ENCODE measurements at regions not wholly inside any gene's neighbourhood (a gene's known extent, or its start where the extent isn't known, plus 50 kb on each side); places are given as distances from the start of the nearest gene placed in this dataset.

GRCh38 chr11:91851908-91852307 lies 372.7 kb upstream of the FAT3 start:
- DNase-seq (ENCODE audit: low spot score), result no peak
- H3K36me3 ChIP-seq (replicated peaks; ENCODE audit: insufficient read depth, low read depth), result no peaks in the 10 kb centered on the region
- no peak for TF ChIP-seq CTCF (IDR thresholded peaks at IDR 0.05; ENCODE audit: poor library complexity)
- no peak for TF ChIP-seq EZH2phosphoT487 (IDR thresholded peaks at IDR 0.05; ENCODE audit: low read depth, severe bottlenecking, unreplicated experiment)
- TF ChIP-seq EZH2 (IDR thresholded peaks at IDR 0.05; ENCODE audit: borderline replicate concordance), result no peak
- no peak overlapping the region for H3K4me3 ChIP-seq
- no peaks in the 10 kb centered on the region for H3K79me2 ChIP-seq
- H3K27me3 ChIP-seq, result no peaks in the 10 kb centered on the region
- 94% methylated on average over 2 of the region's 2 CpGs for WGBS (ENCODE audit: low lambda C conversion rate, missing lambda C conversion rate)
- H3K4me2 ChIP-seq, result no peak overlapping the region
- no peak overlapping the region for H2AFZ ChIP-seq
- no peaks in the 10 kb centered on the region for H4K20me1 ChIP-seq (ENCODE audit: insufficient read depth, poor library complexity, severe bottlenecking)
- H3K4me1 ChIP-seq (ENCODE audit: insufficient read depth), result no peaks in the 10 kb centered on the region
- no peaks in the 10 kb centered on the region for H3K9me2 ChIP-seq (replicated peaks; ENCODE audit: insufficient read depth)
- H3K9me3 ChIP-seq (ENCODE audit: low read depth), result no peaks in the 10 kb centered on the region
- no peak overlapping the region for H3K27ac ChIP-seq

GRCh38 chr11:91850533-91851275 lies 373.9 kb upstream of the FAT3 start:
- H3K9me3 ChIP-seq (ENCODE audit: low read depth), result no peaks in the 10 kb centered on the region
- TF ChIP-seq EZH2 (IDR thresholded peaks at IDR 0.05; ENCODE audit: borderline replicate concordance), result no peak
- no peak for TF ChIP-seq CTCF (IDR thresholded peaks at IDR 0.05; ENCODE audit: poor library complexity)
- TF ChIP-seq EZH2phosphoT487 (IDR thresholded peaks at IDR 0.05; ENCODE audit: low read depth, severe bottlenecking, unreplicated experiment), result no peak
- no peak overlapping the region for H3K27ac ChIP-seq
- H3K79me2 ChIP-seq, result no peaks in the 10 kb centered on the region
- H3K9me2 ChIP-seq (replicated peaks; ENCODE audit: insufficient read depth), result no peaks in the 10 kb centered on the region
- no peaks in the 10 kb centered on the region for H3K4me1 ChIP-seq (ENCODE audit: insufficient read depth)
- H3K4me3 ChIP-seq, result no peak overlapping the region
- no peaks in the 10 kb centered on the region for H4K20me1 ChIP-seq (ENCODE audit: insufficient read depth, poor library complexity, severe bottlenecking)
- H3K27me3 ChIP-seq, result no peaks in the 10 kb centered on the region
- no peak overlapping the region for H2AFZ ChIP-seq
- H3K36me3 ChIP-seq (replicated peaks; ENCODE audit: insufficient read depth, low read depth), result no peaks in the 10 kb centered on the region
- H3K4me2 ChIP-seq, result no peak overlapping the region
- DNase-seq (ENCODE audit: low spot score), result no peak
- WGBS (ENCODE audit: low lambda C conversion rate, missing lambda C conversion rate), result 78% methylated on average over 7 of the region's 7 CpGs

DNA sequence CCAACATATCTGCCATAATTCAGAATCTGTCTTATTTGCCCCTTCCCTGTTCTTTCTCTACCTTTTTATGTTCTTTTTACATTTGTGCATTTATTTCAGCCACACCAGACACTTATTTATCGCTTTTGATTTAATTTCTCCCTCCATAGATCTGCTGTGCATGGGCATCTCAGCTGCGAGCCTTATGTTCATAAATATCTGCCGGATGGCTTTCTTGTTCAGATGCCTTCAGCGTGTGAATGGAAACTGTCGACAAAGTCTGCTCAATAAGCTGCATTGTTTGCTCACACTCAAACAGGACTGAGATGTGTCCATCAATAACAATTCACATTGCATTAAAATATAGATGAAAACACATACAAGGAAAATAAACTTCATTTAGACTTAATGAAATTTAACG lies 374.6 kb upstream of the FAT3 start:
- no peak overlapping the region for H3K4me2 ChIP-seq
- no peaks in the 10 kb centered on the region for H3K4me1 ChIP-seq (ENCODE audit: insufficient read depth)
- no peaks in the 10 kb centered on the region for H3K79me2 ChIP-seq
- H2AFZ ChIP-seq, result no peak overlapping the region
- H3K9me2 ChIP-seq (replicated peaks; ENCODE audit: insufficient read depth), result no peaks in the 10 kb centered on the region
- no peak for TF ChIP-seq EZH2phosphoT487 (IDR thresholded peaks at IDR 0.05; ENCODE audit: low read depth, severe bottlenecking, unreplicated experiment)
- DNase-seq (ENCODE audit: low spot score), result no peak
- no peaks in the 10 kb centered on the region for H3K9me3 ChIP-seq (ENCODE audit: low read depth)
- H3K27ac ChIP-seq, result no peak overlapping the region
- 91% methylated on average over 6 of the region's 6 CpGs for WGBS (ENCODE audit: low lambda C conversion rate, missing lambda C conversion rate)
- no peaks in the 10 kb centered on the region for H3K36me3 ChIP-seq (replicated peaks; ENCODE audit: insufficient read depth, low read depth)
- no peaks in the 10 kb centered on the region for H4K20me1 ChIP-seq (ENCODE audit: insufficient read depth, poor library complexity, severe bottlenecking)
- H3K27me3 ChIP-seq, result no peaks in the 10 kb centered on the region
- no peak overlapping the region for H3K4me3 ChIP-seq

GRCh38 chr11:91846649-91847048 lies 378.0 kb upstream of the FAT3 start:
- H3K27me3 ChIP-seq, result peaks cover 3% of the 10 kb centered on the region
- no peaks in the 10 kb centered on the region for H4K20me1 ChIP-seq (ENCODE audit: insufficient read depth, poor library complexity, severe bottlenecking)
- no peak for TF ChIP-seq EZH2phosphoT487 (IDR thresholded peaks at IDR 0.05; ENCODE audit: low read depth, severe bottlenecking, unreplicated experiment)
- TF ChIP-seq CTCF (IDR thresholded peaks at IDR 0.05; ENCODE audit: poor library complexity), result no peak
- no peak for TF ChIP-seq EZH2 (IDR thresholded peaks at IDR 0.05; ENCODE audit: borderline replicate concordance)
- H3K27ac ChIP-seq, result no peak overlapping the region
- H3K9me2 ChIP-seq (replicated peaks; ENCODE audit: insufficient read depth), result no peaks in the 10 kb centered on the region
- H2AFZ ChIP-seq, result no peak overlapping the region
- peak; percentile 13 for DNase-seq (ENCODE audit: low spot score)
- no peaks in the 10 kb centered on the region for H3K79me2 ChIP-seq
- no peak overlapping the region for H3K4me3 ChIP-seq
- no peaks in the 10 kb centered on the region for H3K36me3 ChIP-seq (replicated peaks; ENCODE audit: insufficient read depth, low read depth)
- H3K4me2 ChIP-seq, result no peak overlapping the region
- H3K9me3 ChIP-seq (ENCODE audit: low read depth), result no peaks in the 10 kb centered on the region
- WGBS (ENCODE audit: low lambda C conversion rate, missing lambda C conversion rate), result 77% methylated on average over 2 of the region's 2 CpGs
- no peaks in the 10 kb centered on the region for H3K4me1 ChIP-seq (ENCODE audit: insufficient read depth)

All from hepatocyte (in vitro differentiated cells).